KBM-7 (cell line): ENCODE measurements at regions not wholly inside any gene's neighbourhood (a gene's known extent, or its start where the extent isn't known, plus 50 kb on each side); places are given as distances from the start of the nearest gene placed in this dataset.
A peak's percentile ranks its signal among the peaks of the same experiment; 100 is the strongest.

ENCODE experiments used
- DNase-seq: peaks from one replicate; pipeline ENCODE4 v3.0.0-alpha.2; 2015
- in situ Hi-C: fragments of 300-500 bp; cut with MboI; formaldehyde crosslinking; loops from 2 replicates; pipeline ENCODE4 v1.14.3; 2020; ENCODE audit warnings: low sequenced_read_pairs, low pct_unique_long_range_greater_than_20kb, mixed read lengths

DNA sequence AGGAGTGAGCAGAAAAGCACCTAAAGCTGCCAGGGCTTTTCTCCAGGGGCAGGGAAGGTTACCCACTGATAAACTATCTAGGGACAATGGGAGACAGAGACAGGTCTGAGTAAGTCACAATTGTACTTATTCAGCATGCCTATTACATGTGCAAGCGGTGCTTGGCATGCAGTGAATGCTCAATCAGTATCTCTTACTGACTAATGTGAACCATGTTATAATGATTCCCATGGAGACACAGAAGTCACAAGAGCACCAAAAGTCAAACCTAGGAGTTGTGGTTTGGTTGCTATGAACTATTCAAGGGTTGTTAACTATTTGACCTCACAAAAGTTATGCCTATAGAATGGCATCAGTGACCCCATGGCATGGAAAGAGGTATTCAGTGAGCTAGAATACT, 50.0 kb upstream of the RASGRP1 start:
- in situ Hi-C loops = no loop called here
- no peak for DNase-seq

DNA sequence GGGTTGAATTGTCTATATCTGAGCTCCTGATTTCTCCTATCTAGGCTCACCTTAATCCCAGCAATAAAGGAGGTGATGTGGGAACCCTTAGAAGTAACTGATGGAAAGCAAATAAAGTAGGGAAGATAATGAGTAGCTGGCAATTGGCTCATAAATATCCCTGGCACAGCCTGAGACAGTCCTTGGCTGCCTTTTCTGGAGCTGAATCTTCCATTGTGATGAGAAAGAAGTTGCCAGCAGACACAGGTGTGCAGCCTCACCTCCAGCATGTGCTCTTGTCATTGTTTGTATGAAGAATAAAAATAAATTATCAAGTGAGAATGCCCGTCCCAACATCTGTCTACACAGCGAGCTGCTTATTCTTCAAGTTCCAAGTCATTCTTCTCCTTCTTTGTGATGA, 53.2 kb upstream of the RASGRP1 start:
- in situ Hi-C loops = no loop called here

DNA sequence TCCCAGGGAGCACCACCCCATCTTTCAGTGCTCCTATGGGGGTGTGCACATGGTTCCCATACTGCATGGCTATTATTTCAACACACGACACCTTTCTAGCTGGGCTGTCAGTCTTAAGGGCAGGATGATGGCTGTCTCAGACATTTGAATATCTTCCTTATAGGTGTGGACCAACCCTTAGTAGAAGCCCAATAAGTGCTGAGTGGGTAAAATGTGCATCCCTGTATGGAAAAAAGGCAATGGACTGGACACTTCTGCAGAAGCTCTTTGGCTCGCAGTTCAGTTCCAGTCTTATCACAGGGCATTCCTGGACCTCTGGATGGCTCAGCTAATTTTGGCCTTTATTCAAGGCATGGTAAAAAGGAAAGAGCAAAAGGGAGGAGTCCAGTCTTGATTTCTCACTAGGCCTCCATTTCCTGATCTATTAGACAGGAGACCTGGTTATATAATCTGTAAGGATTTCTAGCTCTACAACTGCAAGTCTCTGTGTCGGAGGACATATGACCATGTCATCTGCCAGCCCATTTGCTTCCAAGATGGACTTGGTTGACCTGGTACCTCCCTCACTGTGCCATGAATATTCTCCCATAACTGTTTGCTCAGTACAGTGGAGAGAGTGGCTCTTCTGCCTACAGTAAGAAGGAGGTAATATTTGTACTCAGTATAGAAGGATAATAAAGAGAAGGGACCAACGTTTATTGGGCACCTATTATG, 53.8 kb upstream of the RASGRP1 start:
- in situ Hi-C loops = no loop called here
- DNase-seq = no peak

More for the DNA sequence above, 53.2 kb upstream of the RASGRP1 start:
- DNase-seq = no peak

- DNase-seq = no peak
- in situ Hi-C loops = no loop called here
These were observed 55.5 kb upstream of the RASGRP1 start for GRCh38 chr15:38620098-38620497.

GRCh38 chr15:38620851-38621594, 56.4 kb upstream of the RASGRP1 start:
- in situ Hi-C loops = no loop called here
- peak; percentile 11 for DNase-seq

DNA sequence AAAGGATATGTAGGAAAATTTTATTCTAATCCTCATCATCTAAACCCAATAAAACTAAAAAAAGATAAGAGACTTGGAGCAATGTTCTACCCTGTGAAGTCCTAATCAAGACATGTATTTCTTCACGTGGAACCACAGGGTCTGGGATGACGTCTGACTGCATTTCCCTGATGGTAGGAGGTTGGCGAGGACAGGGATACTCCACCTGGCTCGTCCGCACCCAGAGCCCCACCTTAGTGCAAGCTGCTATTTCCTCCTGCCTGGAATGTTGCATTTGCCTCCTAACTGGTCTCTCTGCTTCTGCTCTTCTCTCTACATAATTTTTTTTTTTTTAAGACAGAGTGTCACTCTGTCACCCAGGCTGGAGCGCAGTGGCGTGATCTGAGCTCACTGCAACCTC, 57.7 kb upstream of the RASGRP1 start:
- in situ Hi-C loops = no loop called here
- DNase-seq = no peak

DNA sequence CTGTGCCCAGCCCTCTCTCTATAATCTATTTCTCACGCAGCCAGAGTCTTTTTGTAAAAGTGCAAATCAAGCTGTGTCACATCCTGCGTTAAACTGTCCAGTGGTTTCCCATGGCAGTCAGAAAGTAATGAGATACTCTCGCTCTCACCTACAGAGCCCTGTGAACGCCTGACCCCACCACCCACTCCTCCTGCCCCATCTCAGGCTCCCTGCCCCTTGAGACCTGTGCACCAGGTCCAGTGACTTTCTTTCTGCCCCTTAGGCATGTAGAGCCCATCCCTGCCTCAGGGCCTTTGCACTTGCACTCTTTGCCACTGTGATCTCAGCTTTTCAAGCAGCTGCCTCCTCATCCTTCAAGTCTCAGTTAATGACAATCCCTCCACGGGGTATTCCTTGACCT, 58.3 kb upstream of the RASGRP1 start:
- DNase-seq = no peak
- in situ Hi-C loops = no loop called here

- DNase-seq = no peak
- in situ Hi-C loops = no loop called here
These were observed 59.1 kb upstream of the RASGRP1 start for GRCh38 chr15:38623744-38624143.

GRCh38 chr15:38624244-38625205, 59.9 kb upstream of the RASGRP1 start:
- no peak for DNase-seq
- in situ Hi-C loops = no loop called here

DNA sequence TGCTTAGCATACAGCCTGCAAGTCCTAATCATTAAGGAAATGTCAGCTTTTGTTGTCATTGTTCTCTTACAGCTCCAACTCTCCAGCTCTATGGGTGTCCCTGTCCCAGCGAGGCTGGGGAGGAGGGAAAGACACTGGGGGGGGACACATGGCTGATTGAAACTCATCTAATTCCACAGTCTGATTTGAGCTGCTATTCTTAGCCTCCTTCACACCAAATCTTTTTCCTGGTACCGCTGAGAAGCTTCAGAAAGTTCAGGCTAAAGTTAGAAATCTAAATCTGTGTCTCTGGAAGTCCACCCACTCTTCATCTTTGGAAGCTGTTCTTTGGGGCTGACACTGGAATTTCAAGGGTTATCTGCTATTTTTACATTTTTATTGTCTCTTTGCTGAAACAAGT, 61.3 kb upstream of the RASGRP1 start:
- in situ Hi-C loops = no loop called here
- DNase-seq = no peak

DNA sequence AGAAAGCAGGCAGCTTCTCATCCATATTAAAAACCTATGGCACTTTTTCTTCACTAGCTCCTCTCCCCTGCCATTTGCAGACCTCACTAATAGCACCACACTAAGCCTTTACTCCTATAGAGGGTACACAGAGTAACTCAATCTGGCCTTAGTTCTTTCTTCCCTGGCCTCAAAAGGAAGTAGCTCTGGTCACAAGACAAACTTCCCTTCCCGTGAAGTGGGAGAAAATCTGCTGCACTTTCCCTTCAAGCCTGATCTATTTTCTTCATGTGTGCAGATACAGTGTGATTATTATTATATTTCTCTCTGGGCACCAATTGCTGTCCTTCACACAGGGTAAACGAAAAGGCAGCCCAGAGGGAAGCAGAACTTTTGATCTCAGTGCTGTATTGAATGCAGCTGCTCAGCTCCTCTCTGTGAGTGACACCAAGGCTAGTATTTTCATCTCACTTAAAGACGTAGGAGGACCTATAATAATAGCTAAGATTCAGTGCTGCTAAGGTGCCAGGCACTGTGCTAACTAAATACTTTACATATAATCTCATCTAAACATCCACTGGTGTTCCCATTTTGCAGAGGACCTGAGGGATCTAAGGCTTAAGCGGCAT, 61.9 kb upstream of the RASGRP1 start:
- in situ Hi-C loops = no loop called here
- peak; percentile 13 for DNase-seq

- in situ Hi-C loops = no loop called here
- DNase-seq = no peak
These were observed 63.2 kb upstream of the RASGRP1 start for GRCh38 chr15:38627689-38628277.

- in situ Hi-C loops = no loop called here
- no peak for DNase-seq
These were observed 66.8 kb upstream of the RASGRP1 start for GRCh38 chr15:38631119-38632075.

DNA sequence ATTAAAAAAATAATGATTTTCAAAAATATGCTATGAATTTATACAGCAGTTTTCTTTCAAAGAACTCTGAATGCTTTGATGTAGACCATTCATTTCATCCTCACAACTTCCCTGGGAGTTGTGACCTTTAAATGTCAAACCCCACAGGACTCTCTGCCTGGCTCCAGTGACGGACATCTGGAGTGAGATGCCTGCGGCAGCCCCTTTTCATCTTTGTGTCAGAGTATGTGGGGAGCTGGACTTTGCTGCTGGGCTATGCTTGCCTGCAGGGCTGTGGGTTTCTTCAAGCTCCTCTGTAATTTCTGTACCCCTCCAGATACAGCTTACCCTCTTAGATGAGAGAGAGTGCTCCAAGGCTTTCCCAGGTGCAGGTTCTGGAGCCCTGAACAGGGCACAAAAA, 70.6 kb upstream of the RASGRP1 start:
- in situ Hi-C loops = no loop called here
- DNase-seq = no peak

- no peak for DNase-seq
- in situ Hi-C loops = no loop called here
These were observed 72.0 kb upstream of the RASGRP1 start for GRCh38 chr15:38636597-38636996.

- in situ Hi-C loops = no loop called here
- no peak for DNase-seq
These were observed 73.5 kb upstream of the RASGRP1 start for GRCh38 chr15:38638126-38638525.

GRCh38 chr15:38638811-38639210, 74.2 kb upstream of the RASGRP1 start:
- in situ Hi-C loops = no loop called here
- DNase-seq = no peak

DNA sequence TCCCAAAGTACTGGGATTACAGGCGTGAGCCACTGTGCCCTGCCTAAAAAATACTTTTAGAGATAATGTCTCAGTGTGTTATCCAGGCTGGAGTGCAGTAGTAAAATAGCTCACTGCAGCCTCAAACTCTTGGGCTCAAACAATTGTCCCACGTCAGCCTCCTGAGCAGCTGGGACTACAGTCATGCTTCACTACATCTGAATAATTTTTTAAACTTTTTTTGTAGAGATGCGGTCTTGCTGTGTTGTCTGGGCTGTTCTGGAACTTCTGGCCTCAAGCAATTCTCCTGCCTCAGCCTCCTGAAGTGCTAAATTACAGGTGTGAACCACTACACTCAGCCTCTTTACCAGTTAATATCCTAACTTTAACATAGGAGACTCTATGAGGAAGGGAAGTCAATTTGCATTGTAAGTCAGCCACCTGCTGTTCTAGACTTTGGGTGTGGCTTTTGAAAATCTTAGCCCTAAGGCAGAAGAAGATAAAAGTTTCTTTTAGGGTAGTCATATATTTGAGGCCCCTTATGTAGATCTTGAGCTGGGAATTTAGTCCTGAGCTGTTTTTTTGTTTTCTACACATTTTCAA, 78.2 kb upstream of the RASGRP1 start:
- DNase-seq = no peak
- in situ Hi-C loops = no loop called here
